MM.1S (cell line): ENCODE measurements at regions not wholly inside any gene's neighbourhood (a gene's known extent, or its start where the extent isn't known, plus 50 kb on each side); places are given as distances from the start of the nearest gene placed in this dataset.

Experiments used
- DNase-seq: peaks from one replicate; pipeline ENCODE4 v3.0.0-alpha.2; 2015
- H2AFZ ChIP-seq: fragments of 300-600 bp; sonication (generic); 2 replicates; pipeline ENCODE4 v1.6.0; 2016; ENCODE audit warnings: antibody characterized with exemption, low read length
- H3F3A ChIP-seq: fragments of 300-600 bp; sonication (generic); 2 replicates; pipeline ENCODE4 v1.6.1; 2016; ENCODE audit warnings: mild to moderate bottlenecking, antibody characterized with exemption, low read length, moderate library complexity, mixed read lengths; ENCODE audit not compliant: insufficient read depth
- H3K27ac ChIP-seq: fragments of 300-600 bp; sonication (generic); 2 replicates; pipeline ENCODE4 v1.5.1; 2016; ENCODE audit warnings: mild to moderate bottlenecking, low read length
- H3K27me3 ChIP-seq: fragments of 300-600 bp; sonication (generic); replicated peaks from 2 replicates; pipeline ENCODE4 v1.6.0; 2016; ENCODE audit warnings: low read length; ENCODE audit not compliant: insufficient read depth
- H3K36me3 ChIP-seq: fragments of 300-600 bp; sonication (generic); replicated peaks from 2 replicates; pipeline ENCODE4 v1.6.1; 2016; ENCODE audit warnings: mild to moderate bottlenecking, low read length, mixed read lengths; ENCODE audit not compliant: insufficient read depth
- H3K4me1 ChIP-seq: fragments of 300-600 bp; sonication (generic); 2 replicates; pipeline ENCODE4 v1.6.1; 2016; ENCODE audit warnings: low read length, mixed read lengths
- H3K4me2 ChIP-seq: fragments of 300-600 bp; sonication (generic); 2 replicates; pipeline ENCODE4 v1.6.0; 2016; ENCODE audit warnings: low read depth, low read length
- H3K4me3 ChIP-seq: fragments of 300-600 bp; sonication (generic); 2 replicates; pipeline ENCODE4 v1.5.1; 2016; ENCODE audit warnings: low read length, mixed read lengths
- H3K79me2 ChIP-seq: fragments of 300-600 bp; sonication (generic); 2 replicates; pipeline ENCODE4 v1.6.1; 2016; ENCODE audit warnings: mixed run types, low read length, mixed read lengths
- H3K9ac ChIP-seq: fragments of 300-600 bp; sonication (generic); 2 replicates; pipeline ENCODE4 v1.6.1; 2016; ENCODE audit warnings: low read length, mixed read lengths
- H3K9me2 ChIP-seq: fragments of 300-600 bp; sonication (generic); replicated peaks from 2 replicates; pipeline ENCODE4 v1.6.1; 2016; ENCODE audit warnings: mild to moderate bottlenecking, low read length, mixed read lengths; ENCODE audit not compliant: insufficient read depth
- H3K9me3 ChIP-seq: fragments of 300-600 bp; sonication (generic); replicated peaks from 2 replicates; pipeline ENCODE4 v1.6.1; 2016; ENCODE audit warnings: mild to moderate bottlenecking, low read length, mixed read lengths; ENCODE audit not compliant: insufficient read depth
- H4K20me1 ChIP-seq: fragments of 300-600 bp; sonication (generic); 2 replicates; pipeline ENCODE4 v1.6.1; 2016; ENCODE audit warnings: mild to moderate bottlenecking, low read length, moderate library complexity, mixed read lengths; ENCODE audit not compliant: insufficient read depth
- EZH2 ChIP-seq: fragments of 300-600 bp; sonication (generic); optimal IDR thresholded peaks from 2 replicates; pipeline ENCODE3; 2017; ENCODE audit warnings: low read depth, mild to moderate bottlenecking, antibody characterized with exemption, low read length, mixed read lengths
- EZH2phosphoT487 ChIP-seq: fragments of 300-600 bp; sonication (generic); IDR thresholded peaks from 2 replicates; pipeline ENCODE4 v1.6.1; 2018; ENCODE audit warnings: antibody characterized with exemption, low read length
- TF ChIP-seq, protein P1 (sequence below): fragments of 300-600 bp; sonication (generic); IDR thresholded peaks from 2 replicates; pipeline ENCODE4 v1.5.1; 2016; ENCODE audit warnings: antibody characterized with exemption, low read length, mixed read lengths

DNA sequence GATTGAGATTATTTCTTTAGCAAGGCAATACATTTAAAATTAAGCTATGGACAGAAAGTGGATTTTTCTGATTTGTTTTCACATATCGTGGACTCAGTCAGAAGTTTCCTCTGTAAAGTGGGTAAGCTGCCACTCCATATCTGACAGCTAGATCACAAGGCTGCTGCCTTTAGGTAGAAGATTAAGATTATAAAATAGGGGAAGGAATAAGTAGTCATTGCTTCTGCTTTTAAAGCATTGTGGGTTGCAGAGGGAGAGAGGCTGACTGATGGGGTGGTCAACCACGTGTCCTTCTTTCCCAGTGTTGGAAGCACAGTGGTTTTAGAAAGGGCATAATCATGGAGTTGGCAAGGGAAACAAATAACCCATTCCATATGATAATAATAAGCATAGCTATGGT lies 74.3 kb upstream of the MOCS2 start:
- no peaks in the 10 kb centered on the region for H3K79me2 ChIP-seq
- H3K4me3 ChIP-seq = no peak overlapping the region
- H3K9me3 ChIP-seq = no peaks in the 10 kb centered on the region
- no peaks in the 10 kb centered on the region for H3K36me3 ChIP-seq
- TF ChIP-seq EZH2 (no peak), EZH2phosphoT487 (no peak)
- TF ChIP-seq, protein P1, sequence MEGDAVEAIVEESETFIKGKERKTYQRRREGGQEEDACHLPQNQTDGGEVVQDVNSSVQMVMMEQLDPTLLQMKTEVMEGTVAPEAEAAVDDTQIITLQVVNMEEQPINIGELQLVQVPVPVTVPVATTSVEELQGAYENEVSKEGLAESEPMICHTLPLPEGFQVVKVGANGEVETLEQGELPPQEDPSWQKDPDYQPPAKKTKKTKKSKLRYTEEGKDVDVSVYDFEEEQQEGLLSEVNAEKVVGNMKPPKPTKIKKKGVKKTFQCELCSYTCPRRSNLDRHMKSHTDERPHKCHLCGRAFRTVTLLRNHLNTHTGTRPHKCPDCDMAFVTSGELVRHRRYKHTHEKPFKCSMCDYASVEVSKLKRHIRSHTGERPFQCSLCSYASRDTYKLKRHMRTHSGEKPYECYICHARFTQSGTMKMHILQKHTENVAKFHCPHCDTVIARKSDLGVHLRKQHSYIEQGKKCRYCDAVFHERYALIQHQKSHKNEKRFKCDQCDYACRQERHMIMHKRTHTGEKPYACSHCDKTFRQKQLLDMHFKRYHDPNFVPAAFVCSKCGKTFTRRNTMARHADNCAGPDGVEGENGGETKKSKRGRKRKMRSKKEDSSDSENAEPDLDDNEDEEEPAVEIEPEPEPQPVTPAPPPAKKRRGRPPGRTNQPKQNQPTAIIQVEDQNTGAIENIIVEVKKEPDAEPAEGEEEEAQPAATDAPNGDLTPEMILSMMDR = no peak
- H3K4me1 ChIP-seq = no peaks in the 10 kb centered on the region
- H3K9me2 ChIP-seq = no peaks in the 10 kb centered on the region
- no peak overlapping the region for H3K9ac ChIP-seq
- H4K20me1 ChIP-seq = no peaks in the 10 kb centered on the region
- no peak overlapping the region for H3K27ac ChIP-seq
- H3K4me2 ChIP-seq = no peak overlapping the region
- no peaks in the 10 kb centered on the region for H3F3A ChIP-seq
- DNase-seq = no peak
- no peaks in the 10 kb centered on the region for H3K27me3 ChIP-seq
- no peak overlapping the region for H2AFZ ChIP-seq

GRCh38 chr5:53191548-53192165 lies 82.1 kb upstream of the MOCS2 start:
- H3F3A ChIP-seq = no peaks in the 10 kb centered on the region
- H3K36me3 ChIP-seq = no peaks in the 10 kb centered on the region
- no peak for DNase-seq
- H3K9me3 ChIP-seq = no peaks in the 10 kb centered on the region
- no peak overlapping the region for H3K27ac ChIP-seq
- no peak overlapping the region for H3K4me2 ChIP-seq
- no peaks in the 10 kb centered on the region for H3K27me3 ChIP-seq
- no peaks in the 10 kb centered on the region for H4K20me1 ChIP-seq
- H3K4me1 ChIP-seq = no peaks in the 10 kb centered on the region
- no peak overlapping the region for H3K4me3 ChIP-seq
- H3K79me2 ChIP-seq = no peaks in the 10 kb centered on the region
- no peak overlapping the region for H2AFZ ChIP-seq
- H3K9me2 ChIP-seq = no peaks in the 10 kb centered on the region
- TF ChIP-seq, protein P1 = no peak
- no peak for TF ChIP-seq EZH2
- no peak for TF ChIP-seq EZH2phosphoT487
- H3K9ac ChIP-seq = no peak overlapping the region

GRCh38 chr5:53194086-53194485 lies 84.5 kb upstream of the MOCS2 start:
- TF ChIP-seq EZH2 (no peak), EZH2phosphoT487 (no peak)
- TF ChIP-seq, protein P1 = no peak
- no peak for DNase-seq

More at GRCh38 chr5:53194086-53194485, 84.5 kb upstream of the MOCS2 start:
- Histone ChIP-seq H3K27ac (no peak overlapping the region), H4K20me1 (no peaks in the 10 kb centered on the region), H3K27me3 (no peaks in the 10 kb centered on the region), H3K4me3 (no peak overlapping the region), H3K9me2 (no peaks in the 10 kb centered on the region), H3F3A (no peaks in the 10 kb centered on the region), H3K4me2 (no peak overlapping the region), H3K4me1 (no peaks in the 10 kb centered on the region), H2AFZ (no peak overlapping the region), H3K9ac (no peak overlapping the region), H3K9me3 (no peaks in the 10 kb centered on the region), H3K79me2 (no peaks in the 10 kb centered on the region), H3K36me3 (no peaks in the 10 kb centered on the region)
